Right atrium auricular region (tissue), 2 donors: ENCODE measurements at regions not wholly inside any gene's neighbourhood (a gene's known extent, or its start where the extent isn't known, plus 50 kb on each side); places are given as distances from the start of the nearest gene placed in this dataset.

Experiments
- DNase-seq: peaks from one replicate; pipeline ENCODE4 v3.0.0-alpha.2; 2019; ENCODE audit warnings: low spot score
- H3K27ac ChIP-seq, 2 donors: fragments of 200-600 bp; sonication (generic); 1 replicate in 1 of 2; 2 replicates in 1 of 2; pipeline ENCODE4 v1.5.1; 2016 to 2019
- H3K27me3 ChIP-seq, 2 donors: fragments of 200-600 bp; sonication (generic); one replicate each; pipeline versions ENCODE4 v1.5.1 to v1.6.0; 2017 to 2019
- H3K36me3 ChIP-seq: fragments of 200-600 bp; sonication (generic); one replicate; pipeline ENCODE4 v1.5.1; 2016
- H3K4me1 ChIP-seq, 2 donors: fragments of 200-600 bp; sonication (generic); one replicate each; pipeline versions ENCODE4 v1.5.1 to v1.6.0; 2017 to 2019
- H3K4me3 ChIP-seq, 2 donors: fragments of 200-600 bp; sonication (generic); 1 replicate in 1 of 2; 2 replicates in 1 of 2; pipeline ENCODE4 v1.5.1; 2017 to 2019; ENCODE audit warnings: mild to moderate bottlenecking in 1 of 2, moderate library complexity in 1 of 2
- H3K9me3 ChIP-seq, 2 donors: fragments of 200-600 bp; sonication (generic); one replicate each; pipeline ENCODE4 v1.5.1; 2019
- TF ChIP-seq, protein P1 (sequence below), 2 donors: fragments of 200-600 bp; sonication (generic); IDR thresholded peaks; one replicate each; pipeline ENCODE4 v1.5.1; 2019; ENCODE audit warnings: antibody characterized with exemption in 2 of 2

DNA sequence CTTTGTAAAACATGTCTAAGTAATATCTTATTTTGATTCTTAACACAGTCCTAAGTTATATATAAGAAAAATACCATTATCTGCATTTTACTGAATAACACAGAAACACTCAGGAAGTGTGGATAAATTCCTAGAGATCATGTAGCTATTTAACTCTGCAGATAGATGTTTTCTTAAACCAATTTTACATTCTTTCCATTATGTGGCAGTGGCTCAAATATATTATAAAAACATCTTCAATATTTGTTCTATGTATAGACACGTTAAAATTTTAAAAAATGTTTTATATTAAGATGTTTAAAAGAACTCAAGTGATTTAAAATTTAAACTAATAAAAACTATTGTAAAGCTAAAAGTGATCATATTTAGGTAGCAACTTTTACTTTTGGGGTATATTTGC is 683.8 kb downstream of the DIPK2A start:
- no peak overlapping the region for H3K4me3 ChIP-seq
- no peak for DNase-seq
- no peaks in the 10 kb centered on the region for H3K27me3 ChIP-seq
- no peaks in the 10 kb centered on the region for H3K36me3 ChIP-seq
- no peaks in the 10 kb centered on the region for H3K9me3 ChIP-seq
- TF ChIP-seq, protein P1, sequence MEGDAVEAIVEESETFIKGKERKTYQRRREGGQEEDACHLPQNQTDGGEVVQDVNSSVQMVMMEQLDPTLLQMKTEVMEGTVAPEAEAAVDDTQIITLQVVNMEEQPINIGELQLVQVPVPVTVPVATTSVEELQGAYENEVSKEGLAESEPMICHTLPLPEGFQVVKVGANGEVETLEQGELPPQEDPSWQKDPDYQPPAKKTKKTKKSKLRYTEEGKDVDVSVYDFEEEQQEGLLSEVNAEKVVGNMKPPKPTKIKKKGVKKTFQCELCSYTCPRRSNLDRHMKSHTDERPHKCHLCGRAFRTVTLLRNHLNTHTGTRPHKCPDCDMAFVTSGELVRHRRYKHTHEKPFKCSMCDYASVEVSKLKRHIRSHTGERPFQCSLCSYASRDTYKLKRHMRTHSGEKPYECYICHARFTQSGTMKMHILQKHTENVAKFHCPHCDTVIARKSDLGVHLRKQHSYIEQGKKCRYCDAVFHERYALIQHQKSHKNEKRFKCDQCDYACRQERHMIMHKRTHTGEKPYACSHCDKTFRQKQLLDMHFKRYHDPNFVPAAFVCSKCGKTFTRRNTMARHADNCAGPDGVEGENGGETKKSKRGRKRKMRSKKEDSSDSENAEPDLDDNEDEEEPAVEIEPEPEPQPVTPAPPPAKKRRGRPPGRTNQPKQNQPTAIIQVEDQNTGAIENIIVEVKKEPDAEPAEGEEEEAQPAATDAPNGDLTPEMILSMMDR (IDR thresholded peaks at IDR 0.05), result no peak
- no peak overlapping the region for H3K27ac ChIP-seq
- H3K4me1 ChIP-seq, result no peaks in the 10 kb centered on the region

DNA sequence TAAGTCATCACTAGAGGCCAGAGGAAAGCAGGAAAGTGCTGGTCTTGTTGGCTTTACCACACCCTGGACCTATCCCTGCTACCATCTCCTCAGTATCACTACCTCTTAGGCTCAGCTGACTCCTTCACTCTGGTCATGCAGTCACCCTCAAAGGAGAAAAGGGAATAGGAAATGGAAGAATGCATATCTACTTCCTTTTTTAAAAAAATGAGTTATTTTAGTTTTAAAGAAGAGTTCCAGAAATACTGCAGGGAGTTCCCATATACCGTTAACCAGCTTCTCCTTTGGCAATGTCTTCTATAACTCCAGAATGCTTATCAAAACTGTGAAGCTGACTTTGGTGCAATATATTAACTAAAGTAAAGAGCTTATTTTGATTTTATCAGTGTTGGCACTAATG is 688.6 kb downstream of the DIPK2A start:
- Histone ChIP-seq H3K36me3 (no peaks in the 10 kb centered on the region), H3K4me1 (no peaks in the 10 kb centered on the region), H3K4me3 (no peak overlapping the region), H3K27me3 (no peaks in the 10 kb centered on the region), H3K27ac (no peak overlapping the region), H3K9me3 (no peaks in the 10 kb centered on the region)
- TF ChIP-seq, protein P1 (IDR thresholded peaks at IDR 0.05), result no peak
- DNase-seq, result no peak

DNA sequence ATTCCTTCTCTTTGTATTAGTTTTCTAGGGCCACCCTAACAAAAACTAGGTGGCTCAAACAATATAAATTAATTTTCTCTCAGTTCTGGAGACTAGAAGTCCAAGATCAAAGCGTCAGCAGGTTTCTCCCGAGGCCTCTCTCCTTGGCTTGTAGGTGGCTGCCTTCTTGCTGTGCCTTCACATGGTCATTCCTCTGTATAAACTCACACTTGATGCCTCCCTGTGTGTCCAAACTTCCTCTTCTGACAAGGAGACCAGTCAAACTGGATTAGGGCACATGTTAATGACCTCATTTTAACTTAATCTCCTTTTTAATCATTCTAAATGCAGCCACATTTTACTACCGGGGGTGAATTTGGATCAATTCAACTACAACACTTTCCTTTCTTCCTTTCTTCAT is 691.1 kb downstream of the DIPK2A start:
- H3K27ac ChIP-seq, result no peak overlapping the region
- H3K27me3 ChIP-seq, result no peaks in the 10 kb centered on the region
- TF ChIP-seq, protein P1 (IDR thresholded peaks at IDR 0.05), result no peak
- no peak for DNase-seq
- H3K36me3 ChIP-seq, result no peaks in the 10 kb centered on the region
- H3K9me3 ChIP-seq, result no peaks in the 10 kb centered on the region
- H3K4me3 ChIP-seq, result no peak overlapping the region
- H3K4me1 ChIP-seq, result no peaks in the 10 kb centered on the region

DNA sequence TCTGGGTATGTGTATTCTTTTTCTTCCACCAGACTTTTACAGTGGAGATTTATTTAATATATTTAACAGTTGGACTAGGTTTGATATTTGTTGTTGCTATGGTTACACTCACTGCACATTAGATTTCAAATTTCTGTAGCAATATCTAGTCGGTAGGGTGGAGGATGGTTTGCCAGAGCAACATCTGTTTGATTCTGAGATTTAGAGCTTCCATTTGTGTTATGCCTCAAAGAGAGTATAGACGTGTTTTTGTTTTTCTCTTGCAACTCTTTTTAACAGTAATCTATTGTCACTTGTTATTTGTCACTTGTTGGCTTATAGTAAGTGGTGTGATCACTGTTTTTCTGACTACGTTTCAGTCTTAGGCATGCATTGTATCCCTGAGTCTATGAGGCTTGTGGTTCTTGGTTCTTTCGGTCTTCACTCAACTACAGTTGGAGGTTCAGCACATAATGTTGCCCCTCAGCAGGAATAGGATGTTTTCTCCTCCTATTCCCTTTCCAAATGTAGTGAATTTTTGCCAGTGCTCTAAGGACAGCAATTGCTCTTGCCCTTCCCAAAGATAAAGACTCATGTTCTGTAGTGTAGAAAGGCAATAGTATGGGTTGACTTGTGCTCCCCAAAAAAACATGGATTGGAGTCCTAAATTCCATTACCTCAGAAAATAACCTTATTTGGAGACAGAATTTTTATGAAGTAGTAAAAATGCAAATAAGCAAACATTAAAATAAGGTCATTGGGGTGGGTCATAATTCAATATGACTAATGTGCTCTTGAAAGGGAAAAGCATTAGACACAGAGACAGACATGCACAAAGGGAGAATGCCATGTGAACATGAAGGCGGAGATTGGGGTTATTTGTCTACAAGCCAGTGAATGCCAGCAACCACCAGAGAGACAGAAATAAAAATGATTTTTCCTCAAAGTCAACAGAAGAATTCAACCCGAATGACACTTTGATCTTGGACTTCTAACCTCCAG is 692.1 kb downstream of the DIPK2A start:
- Histone ChIP-seq H3K27me3 (no peaks in the 10 kb centered on the region), H3K27ac (no peak overlapping the region), H3K4me3 (no peak overlapping the region), H3K4me1 (no peaks in the 10 kb centered on the region), H3K9me3 (no peaks in the 10 kb centered on the region), H3K36me3 (no peaks in the 10 kb centered on the region)
- no peak for DNase-seq
- TF ChIP-seq, protein P1 (IDR thresholded peaks at IDR 0.05), result no peak

DNA sequence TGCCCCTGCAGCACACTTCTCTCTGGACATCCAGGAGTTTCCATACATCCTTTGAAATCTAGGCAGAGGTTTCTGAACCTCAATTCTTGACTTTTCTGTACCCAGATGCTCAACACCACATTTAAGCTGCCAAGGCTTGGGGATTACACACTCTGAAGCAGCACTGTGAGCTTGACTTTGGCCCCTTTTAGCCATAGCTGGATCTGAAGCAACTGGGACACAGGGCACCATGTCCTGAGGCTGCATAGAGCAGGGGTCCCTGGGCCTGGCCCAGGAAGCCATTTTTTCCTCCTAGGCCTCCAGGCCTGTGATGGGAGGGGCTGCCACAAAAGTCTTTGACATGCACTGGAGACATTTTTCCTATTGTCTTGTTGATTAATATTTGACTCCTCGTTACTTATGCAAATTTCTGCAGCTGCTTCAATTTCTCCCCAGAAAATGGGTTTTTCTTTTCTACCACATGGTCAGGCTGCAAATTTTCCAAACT is 694.0 kb downstream of the DIPK2A start:
- no peaks in the 10 kb centered on the region for H3K4me1 ChIP-seq
- TF ChIP-seq, protein P1 (IDR thresholded peaks at IDR 0.05), result no peak
- no peak overlapping the region for H3K4me3 ChIP-seq
- H3K27me3 ChIP-seq, result no peaks in the 10 kb centered on the region
- H3K36me3 ChIP-seq, result no peaks in the 10 kb centered on the region
- H3K9me3 ChIP-seq, result no peaks in the 10 kb centered on the region
- no peak for DNase-seq
- no peak overlapping the region for H3K27ac ChIP-seq
